HEK293 (cell line): ENCODE measurements at regions not wholly inside any gene's neighbourhood (a gene's known extent, or its start where the extent isn't known, plus 50 kb on each side); places are given as distances from the start of the nearest gene placed in this dataset.

Experiments used
- CTCF ChIA-PET: fragments of 350-600 bp; formaldehyde crosslinking; extraction: SDS; loops from one replicate; lab custom pipeline; 2021; ENCODE audit warnings: antibody characterized with exemption; lab: Yijun Ruan, JAX
- POLR2A ChIA-PET: fragments of 300-600 bp; formaldehyde crosslinking; extraction: SDS; loops from one replicate; lab custom pipeline; 2020; ENCODE audit warnings: antibody characterized with exemption, inconsistent platforms; lab: Yijun Ruan, JAX
- H3K27ac ChIP-seq: fragments of 200-500 bp; sonication (Bioruptor generic); 2 replicates; pipeline ENCODE4 v1.5.1; 2014; ENCODE audit warnings: low read depth, low read length, control low read depth, inconsistent platforms; ENCODE audit errors: extremely low read depth
- H3K36me3 ChIP-seq, 2 experiments: fragments of 200-500 bp in 1 of 2; sonication (Bioruptor generic) in 1 of 2; 1 replicate in 1 of 2; 2 replicates in 1 of 2; pipeline ENCODE4 v1.5.1; 2014 to 2017; ENCODE audit warnings: inconsistent platforms in 2 of 2, low read length in 2 of 2; ENCODE audit not compliant: control insufficient read depth in 2 of 2, insufficient read depth in 1 of 2
- H3K4me1 ChIP-seq: fragments of 200-500 bp; sonication (Bioruptor generic); 2 replicates; pipeline ENCODE4 v1.5.1; 2014; ENCODE audit warnings: mild to moderate bottlenecking, low read length, inconsistent platforms; ENCODE audit not compliant: control insufficient read depth, insufficient read depth
- H3K4me3 ChIP-seq: 2 replicates; pipeline ENCODE4 v1.5.1; 2011; ENCODE audit warnings: low read depth, mild to moderate bottlenecking, control low read depth, low read length, moderate library complexity
- H3K9me3 ChIP-seq: fragments of 200-500 bp; sonication (Bioruptor generic); 2 replicates; pipeline ENCODE4 v1.5.1; 2014; ENCODE audit warnings: low read depth, low read length, inconsistent platforms; ENCODE audit not compliant: control insufficient read depth, insufficient read depth
- FEZF1 ChIP-seq: fragments of 450-650 bp; formaldehyde crosslinking; IDR thresholded peaks from 2 replicates; pipeline ENCODE4 v1.5.1; 2016; ENCODE audit warnings: missing biosample characterization, missing genetic modification characterization
- OSR2 ChIP-seq: fragments of 450-650 bp; formaldehyde crosslinking; IDR thresholded peaks from 2 replicates; pipeline ENCODE4 v1.5.1; 2016; ENCODE audit warnings: missing biosample characterization, missing genetic modification characterization
- OVOL3 ChIP-seq: fragments of 450-650 bp; formaldehyde crosslinking; IDR thresholded peaks from 2 replicates; pipeline ENCODE4 v1.5.1; 2016; ENCODE audit warnings: missing biosample characterization, missing genetic modification characterization
- SP7 ChIP-seq: fragments of 450-650 bp; formaldehyde crosslinking; IDR thresholded peaks from 2 replicates; pipeline ENCODE4 v1.5.1; 2016; ENCODE audit warnings: missing biosample characterization, missing genetic modification characterization
- ZBTB17 ChIP-seq: fragments of 450-650 bp; formaldehyde crosslinking; IDR thresholded peaks from 2 replicates; pipeline ENCODE4 v1.5.1; 2016; ENCODE audit warnings: missing biosample characterization, missing genetic modification characterization
- ZNF121 ChIP-seq: fragments of 450-650 bp; formaldehyde crosslinking; IDR thresholded peaks from 2 replicates; pipeline ENCODE4 v1.5.1; 2016; ENCODE audit warnings: missing biosample characterization, missing genetic modification characterization
- ZNF146 ChIP-seq: fragments of 450-650 bp; formaldehyde crosslinking; IDR thresholded peaks from 2 replicates; pipeline ENCODE4 v1.5.1; 2016; ENCODE audit warnings: missing biosample characterization, missing genetic modification characterization
- ZNF2 ChIP-seq: fragments of 450-650 bp; formaldehyde crosslinking; IDR thresholded peaks from 2 replicates; pipeline ENCODE4 v1.5.1; 2016; ENCODE audit warnings: missing biosample characterization, missing genetic modification characterization
- ZNF214 ChIP-seq: fragments of 450-650 bp; formaldehyde crosslinking; IDR thresholded peaks from 2 replicates; pipeline ENCODE4 v1.5.1; 2017; ENCODE audit warnings: missing biosample characterization, mild to moderate bottlenecking, missing genetic modification characterization, borderline replicate concordance
- ZNF23 ChIP-seq: fragments of 450-650 bp; formaldehyde crosslinking; IDR thresholded peaks from 2 replicates; pipeline ENCODE4 v1.5.1; 2016; ENCODE audit warnings: missing biosample characterization, missing genetic modification characterization, borderline replicate concordance
- ZNF24 ChIP-seq: fragments of 450-650 bp; formaldehyde crosslinking; IDR thresholded peaks from 2 replicates; pipeline ENCODE4 v1.5.1; 2016; ENCODE audit warnings: missing biosample characterization, missing genetic modification characterization
- ZNF302 ChIP-seq: fragments of 450-650 bp; formaldehyde crosslinking; IDR thresholded peaks from 2 replicates; pipeline ENCODE4 v1.5.1; 2016; ENCODE audit warnings: missing biosample characterization, missing genetic modification characterization, low read depth
- ZNF514 ChIP-seq: fragments of 450-650 bp; formaldehyde crosslinking; IDR thresholded peaks from 2 replicates; pipeline ENCODE4 v1.5.1; 2016; ENCODE audit warnings: missing biosample characterization, missing genetic modification characterization
- ZNF571 ChIP-seq: fragments of 450-650 bp; formaldehyde crosslinking; IDR thresholded peaks from 2 replicates; pipeline ENCODE4 v1.5.0; 2017; ENCODE audit warnings: missing biosample characterization, missing genetic modification characterization
- ZNF624 ChIP-seq: fragments of 450-650 bp; formaldehyde crosslinking; IDR thresholded peaks from 2 replicates; pipeline ENCODE4 v1.5.1; 2017; ENCODE audit warnings: missing biosample characterization, missing genetic modification characterization
- ZNF670 ChIP-seq: fragments of 450-650 bp; formaldehyde crosslinking; IDR thresholded peaks from 2 replicates; pipeline ENCODE4 v1.5.1; 2016; ENCODE audit warnings: missing biosample characterization, missing genetic modification characterization, low read depth
- TF ChIP-seq, protein P1 (sequence below): fragments of 450-650 bp; formaldehyde crosslinking; IDR thresholded peaks from 2 replicates; pipeline ENCODE4 v1.5.1; 2016; ENCODE audit warnings: missing biosample characterization, missing genetic modification characterization
- TF ChIP-seq, protein P2 (sequence below): fragments of 450-650 bp; formaldehyde crosslinking; IDR thresholded peaks from 2 replicates; pipeline ENCODE4 v1.5.1; 2016; ENCODE audit warnings: missing biosample characterization, missing genetic modification characterization, low read depth
- TF ChIP-seq, protein P3 (sequence below): fragments of 450-650 bp; formaldehyde crosslinking; IDR thresholded peaks from 2 replicates; pipeline ENCODE4 v1.5.1; 2016; ENCODE audit warnings: missing biosample characterization, missing genetic modification characterization
- TF ChIP-seq, protein P4 (sequence below): fragments of 450-650 bp; formaldehyde crosslinking; IDR thresholded peaks from 2 replicates; pipeline ENCODE4 v1.5.1; 2017; ENCODE audit warnings: missing biosample characterization, missing genetic modification characterization

DNA sequence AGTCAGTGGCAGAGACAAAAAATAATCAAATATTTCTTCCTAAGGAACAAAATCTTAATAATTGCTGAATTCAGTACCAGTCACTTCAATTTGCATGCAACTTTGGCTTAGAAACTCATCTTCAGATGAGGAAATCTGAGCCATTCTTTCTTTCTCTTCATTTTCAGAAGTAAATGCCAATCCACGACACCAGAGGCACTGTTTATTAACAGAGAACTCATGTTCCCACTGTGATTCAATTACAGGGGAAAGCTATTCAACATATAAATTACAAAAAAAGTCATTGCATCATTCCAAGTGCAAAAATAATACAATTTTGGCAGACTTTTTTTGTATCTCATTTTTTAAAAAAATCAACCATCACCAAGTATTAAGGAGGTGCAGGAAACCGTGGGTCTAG is 816.1 kb upstream of the TMEM132C start:
- no peaks in the 10 kb centered on the region for H3K4me1 ChIP-seq
- H3K9me3 ChIP-seq: no peaks in the 10 kb centered on the region
- no peak overlapping the region for H3K4me3 ChIP-seq
- H3K27ac ChIP-seq: no peak overlapping the region
- no peak for TF ChIP-seq ZBTB17 (tag by site-specific recombination)
- TF ChIP-seq ZNF121 (tag by site-specific recombination): no peak
- TF ChIP-seq ZNF214 (tag by site-specific recombination): no peak
- TF ChIP-seq, protein P1, sequence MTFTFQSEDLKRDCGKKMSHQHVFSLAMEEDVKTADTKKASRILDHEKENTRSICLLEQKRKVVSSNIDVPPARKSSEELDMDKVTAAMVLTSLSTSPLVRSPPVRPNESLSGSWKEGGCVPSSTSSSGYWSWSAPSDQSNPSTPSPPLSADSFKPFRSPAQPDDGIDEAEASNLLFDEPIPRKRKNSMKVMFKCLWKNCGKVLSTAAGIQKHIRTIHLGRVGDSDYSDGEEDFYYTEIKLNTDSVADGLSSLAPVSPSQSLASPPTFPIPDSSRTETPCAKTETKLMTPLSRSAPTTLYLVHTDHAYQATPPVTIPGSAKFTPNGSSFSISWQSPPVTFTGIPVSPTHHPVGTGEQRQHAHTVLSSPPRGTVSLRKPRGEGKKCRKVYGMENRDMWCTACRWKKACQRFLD (tag by site-specific recombination): no peak
- TF ChIP-seq ZNF23 (tag by site-specific recombination): no peak
- TF ChIP-seq ZNF24: no peak
- TF ChIP-seq ZNF514 (tag by site-specific recombination): no peak
- TF ChIP-seq ZNF302: no peak
- TF ChIP-seq ZNF624 (tag by site-specific recombination): no peak
- TF ChIP-seq OSR2 (tag by site-specific recombination): no peak
- TF ChIP-seq ZNF670 (tag by site-specific recombination): no peak
- TF ChIP-seq, protein P2, sequence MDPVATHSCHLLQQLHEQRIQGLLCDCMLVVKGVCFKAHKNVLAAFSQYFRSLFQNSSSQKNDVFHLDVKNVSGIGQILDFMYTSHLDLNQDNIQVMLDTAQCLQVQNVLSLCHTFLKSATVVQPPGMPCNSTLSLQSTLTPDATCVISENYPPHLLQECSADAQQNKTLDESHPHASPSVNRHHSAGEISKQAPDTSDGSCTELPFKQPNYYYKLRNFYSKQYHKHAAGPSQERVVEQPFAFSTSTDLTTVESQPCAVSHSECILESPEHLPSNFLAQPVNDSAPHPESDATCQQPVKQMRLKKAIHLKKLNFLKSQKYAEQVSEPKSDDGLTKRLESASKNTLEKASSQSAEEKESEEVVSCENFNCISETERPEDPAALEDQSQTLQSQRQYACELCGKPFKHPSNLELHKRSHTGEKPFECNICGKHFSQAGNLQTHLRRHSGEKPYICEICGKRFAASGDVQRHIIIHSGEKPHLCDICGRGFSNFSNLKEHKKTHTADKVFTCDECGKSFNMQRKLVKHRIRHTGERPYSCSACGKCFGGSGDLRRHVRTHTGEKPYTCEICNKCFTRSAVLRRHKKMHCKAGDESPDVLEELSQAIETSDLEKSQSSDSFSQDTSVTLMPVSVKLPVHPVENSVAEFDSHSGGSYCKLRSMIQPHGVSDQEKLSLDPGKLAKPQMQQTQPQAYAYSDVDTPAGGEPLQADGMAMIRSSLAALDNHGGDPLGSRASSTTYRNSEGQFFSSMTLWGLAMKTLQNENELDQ (tag by site-specific recombination): no peak
- TF ChIP-seq ZNF2 (tag by site-specific recombination): no peak
- no peak for TF ChIP-seq OVOL3 (tag by site-specific recombination)
- TF ChIP-seq SP7 (tag by site-specific recombination): no peak
- POLR2A ChIA-PET: no interaction called here
- no peaks in the 10 kb centered on the region for H3K36me3 ChIP-seq
- CTCF ChIA-PET: no interaction called here

DNA sequence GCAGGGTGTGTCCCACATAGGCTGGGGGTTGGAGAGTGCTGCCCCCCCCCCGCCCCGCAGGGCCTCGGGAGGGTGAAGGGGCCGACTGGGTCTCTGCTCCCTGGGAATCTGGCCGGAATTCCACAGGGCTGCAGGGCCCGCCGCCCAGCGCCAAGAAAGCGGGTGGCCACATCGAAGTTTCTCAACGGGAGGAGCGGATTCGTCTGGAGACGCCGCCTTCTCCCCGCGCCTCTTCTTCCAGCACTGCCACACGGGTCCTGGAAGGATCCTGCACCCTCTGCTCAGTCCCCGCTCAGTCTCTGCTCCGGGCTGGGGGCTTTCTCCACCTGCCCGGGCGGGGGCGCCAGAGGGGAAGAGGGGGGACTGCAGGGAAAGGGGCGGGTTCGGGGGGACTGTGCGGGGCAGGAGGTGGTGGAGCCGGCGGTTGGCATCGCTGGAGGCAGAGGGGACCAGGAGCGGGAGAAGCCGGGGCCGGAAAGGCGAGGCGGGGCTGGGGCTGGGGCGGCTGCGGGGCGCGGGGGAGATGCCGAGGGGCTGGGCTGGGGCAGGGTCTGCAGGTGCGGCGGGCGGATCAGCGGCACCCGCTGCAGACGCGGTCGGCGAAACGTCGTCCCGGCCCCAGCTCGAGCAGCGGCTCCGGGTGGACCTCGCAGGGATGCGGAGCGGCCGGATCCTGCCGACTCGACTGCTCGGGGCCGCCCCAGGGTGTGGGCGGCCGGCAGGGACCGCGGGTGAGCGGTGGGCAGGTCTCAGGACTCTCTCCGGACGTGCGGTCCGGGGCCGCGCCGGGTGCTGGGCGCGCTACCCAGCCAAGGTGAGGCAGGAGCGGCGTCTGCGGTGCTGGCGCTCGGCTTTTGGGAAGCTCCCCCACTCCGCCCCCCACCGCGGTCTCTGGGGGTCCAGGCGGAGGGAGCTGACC is 811.4 kb upstream of the TMEM132C start:
- no peaks in the 10 kb centered on the region for H3K9me3 ChIP-seq
- H3K36me3 ChIP-seq: no peaks in the 10 kb centered on the region
- ChIA-PET POLR2A (no interaction called here), CTCF (no interaction called here)
- TF ChIP-seq ZNF146 (tag by site-specific recombination) (no peak), FEZF1 (tag by site-specific recombination) (no peak), ZNF571 (tag by site-specific recombination) (no peak)
- TF ChIP-seq, protein P3, sequence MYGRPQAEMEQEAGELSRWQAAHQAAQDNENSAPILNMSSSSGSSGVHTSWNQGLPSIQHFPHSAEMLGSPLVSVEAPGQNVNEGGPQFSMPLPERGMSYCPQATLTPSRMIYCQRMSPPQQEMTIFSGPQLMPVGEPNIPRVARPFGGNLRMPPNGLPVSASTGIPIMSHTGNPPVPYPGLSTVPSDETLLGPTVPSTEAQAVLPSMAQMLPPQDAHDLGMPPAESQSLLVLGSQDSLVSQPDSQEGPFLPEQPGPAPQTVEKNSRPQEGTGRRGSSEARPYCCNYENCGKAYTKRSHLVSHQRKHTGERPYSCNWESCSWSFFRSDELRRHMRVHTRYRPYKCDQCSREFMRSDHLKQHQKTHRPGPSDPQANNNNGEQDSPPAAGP: no peak
- TF ChIP-seq, protein P4, sequence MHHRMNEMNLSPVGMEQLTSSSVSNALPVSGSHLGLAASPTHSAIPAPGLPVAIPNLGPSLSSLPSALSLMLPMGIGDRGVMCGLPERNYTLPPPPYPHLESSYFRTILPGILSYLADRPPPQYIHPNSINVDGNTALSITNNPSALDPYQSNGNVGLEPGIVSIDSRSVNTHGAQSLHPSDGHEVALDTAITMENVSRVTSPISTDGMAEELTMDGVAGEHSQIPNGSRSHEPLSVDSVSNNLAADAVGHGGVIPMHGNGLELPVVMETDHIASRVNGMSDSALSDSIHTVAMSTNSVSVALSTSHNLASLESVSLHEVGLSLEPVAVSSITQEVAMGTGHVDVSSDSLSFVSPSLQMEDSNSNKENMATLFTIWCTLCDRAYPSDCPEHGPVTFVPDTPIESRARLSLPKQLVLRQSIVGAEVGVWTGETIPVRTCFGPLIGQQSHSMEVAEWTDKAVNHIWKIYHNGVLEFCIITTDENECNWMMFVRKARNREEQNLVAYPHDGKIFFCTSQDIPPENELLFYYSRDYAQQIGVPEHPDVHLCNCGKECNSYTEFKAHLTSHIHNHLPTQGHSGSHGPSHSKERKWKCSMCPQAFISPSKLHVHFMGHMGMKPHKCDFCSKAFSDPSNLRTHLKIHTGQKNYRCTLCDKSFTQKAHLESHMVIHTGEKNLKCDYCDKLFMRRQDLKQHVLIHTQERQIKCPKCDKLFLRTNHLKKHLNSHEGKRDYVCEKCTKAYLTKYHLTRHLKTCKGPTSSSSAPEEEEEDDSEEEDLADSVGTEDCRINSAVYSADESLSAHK (tag by site-specific recombination): no peak
- H3K27ac ChIP-seq: no peak overlapping the region
- H3K4me1 ChIP-seq: no peaks in the 10 kb centered on the region
- no peak overlapping the region for H3K4me3 ChIP-seq
